Glutamatergic neuron (in vitro differentiated cells): ENCODE measurements at regions not wholly inside any gene's neighbourhood (a gene's known extent, or its start where the extent isn't known, plus 50 kb on each side); places are given as distances from the start of the nearest gene placed in this dataset.

ENCODE experiments used
- DNase-seq: peaks from one replicate; pipeline ENCODE4 v3.0.0; 2022
- H3K27ac Mint-ChIP-seq: one replicate; pipeline ENCODE4 v1.8.0; 2020; ENCODE audit warnings: mild to moderate bottlenecking, mixed read lengths, inconsistent platforms; ENCODE audit not compliant: unreplicated experiment
- H3K27me3 Mint-ChIP-seq: one replicate; pipeline ENCODE4 v1.8.0; 2020; ENCODE audit warnings: mild to moderate bottlenecking, moderate library complexity, mixed read lengths, inconsistent platforms; ENCODE audit not compliant: unreplicated experiment
- H3K36me3 Mint-ChIP-seq: one replicate; pipeline ENCODE4 v1.8.0; 2020; ENCODE audit warnings: mild to moderate bottlenecking, mixed read lengths, inconsistent platforms; ENCODE audit not compliant: unreplicated experiment
- H3K4me1 Mint-ChIP-seq: one replicate; pipeline ENCODE4 v1.8.0; 2020; ENCODE audit warnings: mild to moderate bottlenecking, low read depth, mixed read lengths, inconsistent platforms; ENCODE audit not compliant: unreplicated experiment
- H3K4me3 Mint-ChIP-seq: one replicate; pipeline ENCODE4 v1.8.0; 2020; ENCODE audit warnings: mild to moderate bottlenecking, mixed read lengths, inconsistent platforms; ENCODE audit not compliant: unreplicated experiment
- H3K9me3 Mint-ChIP-seq: one replicate; pipeline ENCODE4 v1.8.0; 2020; ENCODE audit warnings: mild to moderate bottlenecking, moderate library complexity, mixed read lengths, inconsistent platforms; ENCODE audit not compliant: unreplicated experiment
- CTCF ChIP-seq: fragments of 200-600 bp; sonication (generic); IDR thresholded peaks from one replicate; pipeline ENCODE4 v1.5.0; 2021; ENCODE audit not compliant: partially characterized antibody, unreplicated experiment

- peaks cover 21% of the 10 kb centered on the region for H3K27me3 Mint-ChIP-seq
- H3K9me3 Mint-ChIP-seq: peaks cover 23% of the 10 kb centered on the region
- H3K4me1 Mint-ChIP-seq: peaks cover 44% of the 10 kb centered on the region
- no peak overlapping the region for H3K27ac Mint-ChIP-seq
- no peak for TF ChIP-seq CTCF
- H3K36me3 Mint-ChIP-seq: no peaks in the 10 kb centered on the region
- H3K4me3 Mint-ChIP-seq: no peak overlapping the region
- DNase-seq: no peak
Measured at GRCh38 chr17:77456271-77456950, 315.6 kb downstream of the SEC14L1 start.

GRCh38 chr17:77456951-77457548 is 316.3 kb downstream of the SEC14L1 start:
- H3K4me1 Mint-ChIP-seq: peaks cover 47% of the 10 kb centered on the region
- peaks cover 19% of the 10 kb centered on the region for H3K27me3 Mint-ChIP-seq
- TF ChIP-seq CTCF: no peak
- DNase-seq: no peak
- no peak overlapping the region for H3K27ac Mint-ChIP-seq
- no peak overlapping the region for H3K4me3 Mint-ChIP-seq
- no peaks in the 10 kb centered on the region for H3K36me3 Mint-ChIP-seq
- peaks cover 22% of the 10 kb centered on the region for H3K9me3 Mint-ChIP-seq

- no peak overlapping the region for H3K4me3 Mint-ChIP-seq
- no peak overlapping the region for H3K27ac Mint-ChIP-seq
- no peak for DNase-seq
- H3K36me3 Mint-ChIP-seq: no peaks in the 10 kb centered on the region
- no peak for TF ChIP-seq CTCF
- peaks cover 15% of the 10 kb centered on the region for H3K9me3 Mint-ChIP-seq
- H3K4me1 Mint-ChIP-seq: peaks cover 42% of the 10 kb centered on the region
- H3K27me3 Mint-ChIP-seq: peaks cover 14% of the 10 kb centered on the region
Measured at GRCh38 chr17:77457572-77458201, 316.9 kb downstream of the SEC14L1 start.

- Mint-ChIP-seq H3K36me3 (no peaks in the 10 kb centered on the region), H3K4me1 (peaks cover 37% of the 10 kb centered on the region), H3K27me3 (peaks cover 12% of the 10 kb centered on the region), H3K9me3 (peaks cover 20% of the 10 kb centered on the region), H3K27ac (no peak overlapping the region), H3K4me3 (no peak overlapping the region)
- no peak for TF ChIP-seq CTCF
- DNase-seq: no peak
Measured at GRCh38 chr17:77458202-77459017, 317.6 kb downstream of the SEC14L1 start.
